ENCODE measurements at regions not wholly inside any gene's neighbourhood (a gene's known extent, or its start where the extent isn't known, plus 50 kb on each side); places are given as distances from the start of the nearest gene placed in this dataset.

DNA sequence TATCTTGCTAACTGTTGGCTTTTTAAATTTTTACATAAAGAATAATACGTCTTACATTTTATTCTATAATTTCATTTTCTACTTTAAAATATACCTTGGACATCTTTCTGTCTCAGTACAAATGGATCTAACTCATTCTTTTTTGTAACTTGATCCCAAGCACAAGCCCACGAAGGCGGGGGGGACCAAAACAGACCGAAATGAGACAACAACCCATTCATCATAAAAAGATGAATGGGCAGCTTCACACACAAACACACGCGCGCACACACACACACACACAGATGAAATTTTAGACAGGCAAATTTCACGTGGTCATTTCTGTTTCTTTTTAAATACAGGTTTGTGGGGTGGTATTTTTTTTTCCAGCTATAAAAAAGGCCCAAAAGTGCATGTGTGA is 271.3 kb upstream of the TOPAZ1 start:
- H4K5ac ChIP-seq (ENCODE audit: low read depth, low read length) = no peak overlapping the region
- H3K4ac ChIP-seq (ENCODE audit: low read depth, low read length) = no peak overlapping the region
- H2AK9ac ChIP-seq (replicated peaks; ENCODE audit: low read depth, low read length, poor library complexity) = no peak overlapping the region
- POLR2A ChIA-PET (ENCODE audit: unreplicated experiment) = no interaction called here
- H3K27me3 ChIP-seq (ENCODE audit: control insufficient read depth, insufficient read depth, low read length) = peaks cover 13% of the 10 kb centered on the region
- no peak overlapping the region for H3K18ac ChIP-seq (ENCODE audit: low read depth, low read length)
- ATAC-seq (ENCODE audit: low read depth) = no peak
- dilution Hi-C loops (cut with HindIII; ENCODE audit: low sequenced_read_pairs, unreplicated experiment) = no loop called here
- no peak overlapping the region for H2BK120ac ChIP-seq (ENCODE audit: low read depth, low read length)
- no peaks in the 10 kb centered on the region for H3K9me3 ChIP-seq (ENCODE audit: control insufficient read depth, insufficient read depth, low read length)
- H3K14ac ChIP-seq (replicated peaks; ENCODE audit: low read depth, low read length) = no peak overlapping the region
- H3K4me1 ChIP-seq (ENCODE audit: control insufficient read depth, insufficient read depth, low read length) = no peaks in the 10 kb centered on the region
- no peak overlapping the region for H3K56ac ChIP-seq (ENCODE audit: extremely low read depth, insufficient read depth, low read length)
- TF ChIP-seq BHLHE40 (IDR thresholded peaks at IDR 0.05; ENCODE audit: low read depth, low read length) (no peak), RFX5 (IDR thresholded peaks at IDR 0.05; ENCODE audit: low read depth, low read length) (no peak), MAZ (IDR thresholded peaks at IDR 0.05; ENCODE audit: borderline replicate concordance, low read depth, low read length) (no peak), RAD21 (IDR thresholded peaks at IDR 0.05; ENCODE audit: low read length) (no peak), POLR2A (IDR thresholded peaks at IDR 0.05; ENCODE audit: low read depth, low read length) (no peak), FOS (IDR thresholded peaks at IDR 0.05; ENCODE audit: low read depth, low read length) (no peak), CEBPB (IDR thresholded peaks at IDR 0.05; ENCODE audit: low read depth, low read length) (no peak), CTCF (conservative IDR thresholded peaks at IDR 0.05; ENCODE audit: low read depth, low read length) (no peak), CHD1 (IDR thresholded peaks at IDR 0.05; ENCODE audit: low read depth, low read length) (no peak), MAFK (IDR thresholded peaks at IDR 0.05; ENCODE audit: low read depth, low read length) (no peak), MXI1 (IDR thresholded peaks at IDR 0.05; ENCODE audit: borderline replicate concordance, low read depth, low read length) (no peak), SMC3 (IDR thresholded peaks at IDR 0.05; ENCODE audit: low read depth, low read length) (no peak), NFE2L2 (IDR thresholded peaks at IDR 0.05; ENCODE audit: low read depth, low read length) (no peak)
- TF ChIP-seq, protein P1, sequence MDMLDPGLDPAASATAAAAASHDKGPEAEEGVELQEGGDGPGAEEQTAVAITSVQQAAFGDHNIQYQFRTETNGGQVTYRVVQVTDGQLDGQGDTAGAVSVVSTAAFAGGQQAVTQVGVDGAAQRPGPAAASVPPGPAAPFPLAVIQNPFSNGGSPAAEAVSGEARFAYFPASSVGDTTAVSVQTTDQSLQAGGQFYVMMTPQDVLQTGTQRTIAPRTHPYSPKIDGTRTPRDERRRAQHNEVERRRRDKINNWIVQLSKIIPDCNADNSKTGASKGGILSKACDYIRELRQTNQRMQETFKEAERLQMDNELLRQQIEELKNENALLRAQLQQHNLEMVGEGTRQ (IDR thresholded peaks at IDR 0.05; ENCODE audit: low read depth, low read length) = no peak
- TF ChIP-seq, protein P2, sequence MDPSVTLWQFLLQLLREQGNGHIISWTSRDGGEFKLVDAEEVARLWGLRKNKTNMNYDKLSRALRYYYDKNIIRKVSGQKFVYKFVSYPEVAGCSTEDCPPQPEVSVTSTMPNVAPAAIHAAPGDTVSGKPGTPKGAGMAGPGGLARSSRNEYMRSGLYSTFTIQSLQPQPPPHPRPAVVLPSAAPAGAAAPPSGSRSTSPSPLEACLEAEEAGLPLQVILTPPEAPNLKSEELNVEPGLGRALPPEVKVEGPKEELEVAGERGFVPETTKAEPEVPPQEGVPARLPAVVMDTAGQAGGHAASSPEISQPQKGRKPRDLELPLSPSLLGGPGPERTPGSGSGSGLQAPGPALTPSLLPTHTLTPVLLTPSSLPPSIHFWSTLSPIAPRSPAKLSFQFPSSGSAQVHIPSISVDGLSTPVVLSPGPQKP (IDR thresholded peaks at IDR 0.05; ENCODE audit: borderline replicate concordance, low read depth, low read length) = no peak
- H3K23ac ChIP-seq (ENCODE audit: low read depth, low read length) = no peak overlapping the region
- no peaks in the 10 kb centered on the region for H4K20me1 ChIP-seq (ENCODE audit: insufficient read depth, low read length)
- no peaks in the 10 kb centered on the region for H3K36me3 ChIP-seq (ENCODE audit: control insufficient read depth, insufficient read depth, low read length)
- DNase-seq = no peak
- in situ Hi-C loops (cut with MboI; ENCODE audit: low sequenced_read_pairs) = no loop called here
- H3K27ac ChIP-seq (ENCODE audit: insufficient read depth, low read length) = no peak overlapping the region
- H4K91ac ChIP-seq (ENCODE audit: insufficient read depth, low read depth, low read length) = no peak overlapping the region
- no peak overlapping the region for H3K9ac ChIP-seq (ENCODE audit: low read depth, low read length)
- no TSS peak for BruUV-seq (replicated peaks)
- no peak overlapping the region for H4K8ac ChIP-seq (ENCODE audit: low read depth in 2 of 2, low read length in 2 of 2)
- no peak overlapping the region for H2BK5ac ChIP-seq (ENCODE audit: low read depth, low read length, poor library complexity, severe bottlenecking)
- H3K79me1 ChIP-seq (ENCODE audit: low read depth in 1 of 2, low read length in 2 of 2) = no peaks in the 10 kb centered on the region
- no peak overlapping the region for H2BK20ac ChIP-seq (ENCODE audit: low read depth, low read length)
- intact Hi-C loops (cut with micrococcal nuclease) = no loop called here
- CTCF ChIA-PET = no interaction called here
- no CpG with 5 or more reads among the region's 8 CpGs for WGBS, 2 experiments (ENCODE audit: extremely low coverage in 2 of 2, insufficient read length in 1 of 2)
- H2BK15ac ChIP-seq (ENCODE audit: low read depth, low read length) = no peak overlapping the region
- no peak overlapping the region for H3K4me2 ChIP-seq (ENCODE audit: low read depth, low read length)
- H2AK5ac ChIP-seq (ENCODE audit: low read depth, low read length) = no peak overlapping the region
- H3K4me3 ChIP-seq (ENCODE audit: insufficient read depth, low read depth, low read length) = no peak overlapping the region
- H2AFZ ChIP-seq (replicated peaks; ENCODE audit: low read length, poor library complexity) = no peak overlapping the region
- H3K9me1 ChIP-seq (ENCODE audit: insufficient read depth, low read length) = no peaks in the 10 kb centered on the region

Data from IMR-90 (cell line).